CD14-positive monocyte (primary cell): ENCODE measurements at regions not wholly inside any gene's neighbourhood (a gene's known extent, or its start where the extent isn't known, plus 50 kb on each side); places are given as distances from the start of the nearest gene placed in this dataset.

Experiments used
- DNase-seq, 3 donors: peaks; one replicate each; pipeline ENCODE4 v3.0.0-alpha.2; 2011 to 2022
- H2AFZ ChIP-seq: 2 replicates; pipeline ENCODE4 v1.6.0; 2012; ENCODE audit warnings: mild to moderate bottlenecking, low read depth, low read length, inconsistent platforms; ENCODE audit not compliant: insufficient read depth, poor library complexity, severe bottlenecking
- H3K27ac ChIP-seq, 2 donors: 1 replicate in 1 of 2; 2 replicates in 1 of 2; pipeline ENCODE4 v1.5.1; 2012 to 2013; ENCODE audit warnings: low read length in 2 of 2, control low read depth in 1 of 2, inconsistent platforms in 1 of 2, low read depth in 1 of 2, mild to moderate bottlenecking in 1 of 2
- H3K27me3 ChIP-seq, 2 donors: one replicate each; pipeline versions ENCODE4 v1.6.0 to v1.6.1; 2011 to 2013; ENCODE audit warnings: low read length in 2 of 2; ENCODE audit not compliant: control insufficient read depth in 2 of 2, insufficient read depth in 2 of 2
- H3K36me3 ChIP-seq, 2 donors: replicated peaks in 1 of 2; 1 replicate in 1 of 2; 2 replicates in 1 of 2; pipeline versions ENCODE4 v1.5.1 to v1.6.1; 2012 to 2013; ENCODE audit warnings: low read length in 2 of 2, control low read depth in 1 of 2, inconsistent platforms in 1 of 2, mild to moderate bottlenecking in 1 of 2; ENCODE audit not compliant: insufficient read depth in 2 of 2, control insufficient read depth in 1 of 2
- H3K4me1 ChIP-seq, 2 donors: 1 replicate in 1 of 2; 2 replicates in 1 of 2; pipeline versions ENCODE4 v1.5.1 to v1.6.1; 2012 to 2013; ENCODE audit warnings: low read length in 2 of 2, control low read depth in 1 of 2, inconsistent platforms in 1 of 2, mild to moderate bottlenecking in 1 of 2, moderate library complexity in 1 of 2; ENCODE audit not compliant: insufficient read depth in 2 of 2, control insufficient read depth in 1 of 2
- H3K4me2 ChIP-seq: replicated peaks from 2 replicates; pipeline ENCODE3; 2012; ENCODE audit warnings: low read length, moderate library complexity, mild to moderate bottlenecking; ENCODE audit not compliant: poor library complexity, severe bottlenecking; ENCODE audit errors: extremely low read depth
- H3K4me3 ChIP-seq, 3 experiments: fragments of 200-600 bp in 1 of 3; sonication (generic) in 1 of 3; replicated peaks in 1 of 3; 1 replicate in 2 of 3; 2 replicates in 1 of 3; pipeline ENCODE4 v1.5.1; 2011 to 2013; ENCODE audit warnings: low read length in 3 of 3, mild to moderate bottlenecking in 3 of 3, control low read depth in 2 of 3, low read depth in 2 of 3, inconsistent platforms in 1 of 3, moderate library complexity in 1 of 3
- H3K79me2 ChIP-seq: 2 replicates; pipeline ENCODE4 v1.6.0; 2012; ENCODE audit warnings: mild to moderate bottlenecking, control low read depth, inconsistent platforms, low read length, moderate library complexity; ENCODE audit not compliant: insufficient read depth
- H3K9ac ChIP-seq: 2 replicates; pipeline ENCODE4 v1.6.0; 2017; ENCODE audit warnings: low read length, mild to moderate bottlenecking; ENCODE audit not compliant: insufficient read depth, poor library complexity, severe bottlenecking
- H3K9me3 ChIP-seq, 2 donors: replicated peaks in 1 of 2; 1 replicate in 1 of 2; 2 replicates in 1 of 2; pipeline versions ENCODE4 v1.5.1 to v1.6.1; 2012 to 2013; ENCODE audit warnings: low read length in 2 of 2, control low read depth in 1 of 2; ENCODE audit not compliant: control insufficient read depth in 1 of 2, insufficient read depth in 1 of 2
- H4K20me1 ChIP-seq: 2 replicates; pipeline ENCODE4 v1.6.0; 2012; ENCODE audit warnings: mild to moderate bottlenecking, low read length, control low read depth, moderate library complexity; ENCODE audit not compliant: insufficient read depth
- H3K27ac Mint-ChIP-seq, 7 donors: one replicate each; pipeline ENCODE4 v1.8.0; 2020; ENCODE audit warnings: mild to moderate bottlenecking in 7 of 7, mixed read lengths in 7 of 7, moderate library complexity in 6 of 7, inconsistent platforms in 2 of 7
- H3K27me3 Mint-ChIP-seq, 3 donors: one replicate each; pipeline ENCODE4 v1.8.0; 2021 to 2022; ENCODE audit warnings: low read depth in 3 of 3, mild to moderate bottlenecking in 3 of 3, mixed read lengths in 3 of 3, moderate library complexity in 3 of 3, inconsistent platforms in 1 of 3
- H3K36me3 Mint-ChIP-seq, 2 donors: one replicate each; pipeline ENCODE4 v1.8.0; 2020; ENCODE audit warnings: mixed read lengths in 2 of 2, inconsistent platforms in 1 of 2, mild to moderate bottlenecking in 1 of 2
- H3K4me1 Mint-ChIP-seq: one replicate; pipeline ENCODE4 v1.8.0; 2020; ENCODE audit warnings: mild to moderate bottlenecking, mixed read lengths
- H3K4me3 Mint-ChIP-seq, 2 donors: one replicate each; pipeline ENCODE4 v1.8.0; 2020; ENCODE audit warnings: mild to moderate bottlenecking in 2 of 2, mixed read lengths in 2 of 2, moderate library complexity in 1 of 2
- H3K9me3 Mint-ChIP-seq, 7 donors: one replicate each; pipeline ENCODE4 v1.8.0; 2020 to 2022; ENCODE audit warnings: mixed read lengths in 7 of 7, mild to moderate bottlenecking in 6 of 7, moderate library complexity in 6 of 7, inconsistent platforms in 2 of 7
- CTCF ChIP-seq: fragments of 200-600 bp; IDR thresholded peaks from one replicate; pipeline ENCODE4 v1.8.0; 2022; ENCODE audit warnings: antibody characterized with exemption, mild to moderate bottlenecking
- WGBS: methylation state at CpG from one replicate; pipeline ENCODE4 v1.1.5; 2013; ENCODE audit warnings: missing lambda C conversion rate; ENCODE audit not compliant: insufficient coverage; 5-methylcytosine and 5-hydroxymethylcytosine counted together
- intact Hi-C, 2 donors: fragments of 100-400 bp; cut with micrococcal nuclease; formaldehyde crosslinking; loops; one replicate each; pipeline versions ENCODE4 v1.15.0 to v1.15.1; 2023

DNA sequence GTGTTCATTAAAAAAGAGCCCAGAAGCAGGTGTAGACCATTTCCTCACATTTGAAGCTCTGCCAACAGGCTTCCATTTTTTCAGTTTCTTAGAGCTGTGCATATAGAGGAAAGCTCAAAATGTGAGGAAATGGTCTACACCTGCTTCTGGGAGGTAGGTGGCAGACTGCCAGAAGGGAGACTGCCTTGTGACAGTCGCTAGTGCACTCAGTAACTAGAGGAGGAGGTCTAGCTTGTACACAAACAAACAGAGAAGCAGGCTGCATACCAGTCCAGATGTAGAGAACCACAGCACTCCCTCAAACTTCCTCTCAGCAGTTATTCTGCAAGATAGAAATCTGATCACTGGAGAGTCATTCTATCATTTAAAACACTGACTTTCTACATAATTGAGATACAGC lies 800.2 kb downstream of the EFNB2 start:
- intact Hi-C loops = no loop called here

GRCh38 chr13:105732806-105733529 lies 802.5 kb downstream of the EFNB2 start:
- no CpG with 5 or more reads among the region's 5 CpGs for WGBS
- H4K20me1 ChIP-seq = no peaks in the 10 kb centered on the region
- DNase-seq = no peak
- Mint-ChIP-seq H3K4me1 (no peaks in the 10 kb centered on the region), H3K4me3 (no peak overlapping the region), H3K9me3 (peaks cover 0 to 6% (median 4%) of the 10 kb centered on the region in 7 donors), H3K27ac (no peak overlapping the region), H3K27me3 (peaks cover 0 to 2% (median 0%) of the 10 kb centered on the region in 3 donors), H3K36me3 (no peaks in the 10 kb centered on the region)
- H3K4me1 ChIP-seq = no peaks in the 10 kb centered on the region
- H3K79me2 ChIP-seq = no peaks in the 10 kb centered on the region
- TF ChIP-seq CTCF = no peak
- H3K36me3 ChIP-seq = no peaks in the 10 kb centered on the region
- H3K9me3 ChIP-seq = peaks cover 4 to 8% of the 10 kb centered on the region in 2 donors
- no peak overlapping the region for H3K4me2 ChIP-seq
- no peak overlapping the region for H2AFZ ChIP-seq
- no peaks in the 10 kb centered on the region for H3K27me3 ChIP-seq
- intact Hi-C loops = no loop called here
- H3K9ac ChIP-seq = no peak overlapping the region
- H3K4me3 ChIP-seq = no peak overlapping the region
- H3K27ac ChIP-seq = no peak overlapping the region

More for the DNA sequence above, 800.2 kb downstream of the EFNB2 start:
- peaks cover 0 to 2% (median 0%) of the 10 kb centered on the region in 3 donors for H3K27me3 Mint-ChIP-seq
- TF ChIP-seq CTCF = no peak
- Histone ChIP-seq H4K20me1 (no peaks in the 10 kb centered on the region), H3K4me3 (no peak overlapping the region), H3K4me2 (no peak overlapping the region), H2AFZ (no peak overlapping the region), H3K9ac (no peak overlapping the region), H3K4me1 (no peaks in the 10 kb centered on the region), H3K79me2 (no peaks in the 10 kb centered on the region), H3K27me3 (no peaks in the 10 kb centered on the region), H3K9me3 (peaks cover 2 to 7% of the 10 kb centered on the region in 2 donors), H3K27ac (no peak overlapping the region), H3K36me3 (no peaks in the 10 kb centered on the region)
- no peak overlapping the region for H3K27ac Mint-ChIP-seq
- H3K9me3 Mint-ChIP-seq = peaks cover 2 to 9% (median 3%) of the 10 kb centered on the region in 7 donors
- no peaks in the 10 kb centered on the region for H3K4me1 Mint-ChIP-seq
- 40% methylated on average over 1 of the region's 1 CpG for WGBS
- no peak for DNase-seq
- H3K36me3 Mint-ChIP-seq = no peaks in the 10 kb centered on the region
- no peak overlapping the region for H3K4me3 Mint-ChIP-seq
